GM21367 (cell line): ENCODE measurements at regions not wholly inside any gene's neighbourhood (a gene's known extent, or its start where the extent isn't known, plus 50 kb on each side); places are given as distances from the start of the nearest gene placed in this dataset.
A peak's percentile ranks its signal among the peaks of the same experiment; 100 is the strongest.
"Not testable (repeated sequence)": the region's sequence is repeated elsewhere in the genome, so short reads cannot be mapped to it uniquely, and the experiment has no call there.

Experiments used
- ATAC-seq: cut with Tn5 transposase; IDR thresholded peaks from one replicate; pipeline ENCODE4 v1.9.1; 2021; ENCODE audit not compliant: unreplicated experiment

- no peak for ATAC-seq
Observed at GRCh38 chr10:7070950-7071349, 339.9 kb downstream of the SFMBT2 start.

GRCh38 chr10:7069706-7070105, 341.1 kb downstream of the SFMBT2 start:
- ATAC-seq = no peak

- no peak for ATAC-seq
Observed at GRCh38 chr10:7056216-7056615, 354.6 kb downstream of the SFMBT2 start.

GRCh38 chr10:7054915-7055314, 355.9 kb downstream of the SFMBT2 start:
- ATAC-seq = no peak

GRCh38 chr10:7053195-7053594, 357.6 kb downstream of the SFMBT2 start:
- no peak for ATAC-seq

GRCh38 chr10:7050024-7050423, 360.8 kb downstream of the SFMBT2 start:
- ATAC-seq = not testable (repeated sequence)

- no peak for ATAC-seq
Observed at GRCh38 chr10:7048061-7048460, 362.8 kb downstream of the SFMBT2 start.

- ATAC-seq = peak; percentile 61
Observed at GRCh38 chr10:7046615-7047014, 364.2 kb downstream of the SFMBT2 start.

- peak; percentile 85 for ATAC-seq
Observed at GRCh38 chr10:7045891-7046599, 364.8 kb downstream of the SFMBT2 start.

GRCh38 chr10:7043055-7043653, 367.7 kb downstream of the SFMBT2 start:
- ATAC-seq = no peak

- ATAC-seq = no peak
Observed at GRCh38 chr10:7042419-7043054, 368.3 kb downstream of the SFMBT2 start.

GRCh38 chr10:7042000-7042399, 368.8 kb downstream of the SFMBT2 start:
- no peak for ATAC-seq

GRCh38 chr10:7040681-7041080, 370.2 kb downstream of the SFMBT2 start:
- ATAC-seq = no peak

- no peak for ATAC-seq
Observed at GRCh38 chr10:7039859-7040258, 371.0 kb downstream of the SFMBT2 start.

GRCh38 chr10:7038416-7038815, 372.4 kb downstream of the SFMBT2 start:
- ATAC-seq = no peak

- not testable (repeated sequence) for ATAC-seq
Observed at GRCh38 chr10:7037434-7037833, 373.4 kb downstream of the SFMBT2 start.

- no peak for ATAC-seq
Observed at GRCh38 chr10:7036951-7037350, 373.9 kb downstream of the SFMBT2 start.

GRCh38 chr10:7035126-7035761, 375.6 kb downstream of the SFMBT2 start:
- no peak for ATAC-seq

- no peak for ATAC-seq
Observed at GRCh38 chr10:7033031-7033430, 377.8 kb downstream of the SFMBT2 start.

- ATAC-seq = no peak
Observed at GRCh38 chr10:7030134-7030855, 380.5 kb downstream of the SFMBT2 start.

- no peak for ATAC-seq
Observed at GRCh38 chr10:7029672-7030071, 381.2 kb downstream of the SFMBT2 start.
